HEK293 (cell line): ENCODE measurements at regions not wholly inside any gene's neighbourhood (a gene's known extent, or its start where the extent isn't known, plus 50 kb on each side); places are given as distances from the start of the nearest gene placed in this dataset.

Experiments
- CTCF ChIA-PET: fragments of 350-600 bp; formaldehyde crosslinking; extraction: SDS; loops from one replicate; lab custom pipeline; 2021; ENCODE audit warnings: antibody characterized with exemption; lab: Yijun Ruan, JAX
- POLR2A ChIA-PET: fragments of 300-600 bp; formaldehyde crosslinking; extraction: SDS; loops from one replicate; lab custom pipeline; 2020; ENCODE audit warnings: antibody characterized with exemption, inconsistent platforms; lab: Yijun Ruan, JAX
- H3K27ac ChIP-seq: fragments of 200-500 bp; sonication (Bioruptor generic); 2 replicates; pipeline ENCODE4 v1.5.1; 2014; ENCODE audit warnings: low read depth, low read length, control low read depth, inconsistent platforms; ENCODE audit errors: extremely low read depth
- H3K36me3 ChIP-seq, 2 experiments: fragments of 200-500 bp in 1 of 2; sonication (Bioruptor generic) in 1 of 2; 1 replicate in 1 of 2; 2 replicates in 1 of 2; pipeline ENCODE4 v1.5.1; 2014 to 2017; ENCODE audit warnings: inconsistent platforms in 2 of 2, low read length in 2 of 2; ENCODE audit not compliant: control insufficient read depth in 2 of 2, insufficient read depth in 1 of 2
- H3K4me1 ChIP-seq: fragments of 200-500 bp; sonication (Bioruptor generic); 2 replicates; pipeline ENCODE4 v1.5.1; 2014; ENCODE audit warnings: mild to moderate bottlenecking, low read length, inconsistent platforms; ENCODE audit not compliant: control insufficient read depth, insufficient read depth
- H3K4me3 ChIP-seq: 2 replicates; pipeline ENCODE4 v1.5.1; 2011; ENCODE audit warnings: low read depth, mild to moderate bottlenecking, control low read depth, low read length, moderate library complexity
- H3K9me3 ChIP-seq: fragments of 200-500 bp; sonication (Bioruptor generic); 2 replicates; pipeline ENCODE4 v1.5.1; 2014; ENCODE audit warnings: low read depth, low read length, inconsistent platforms; ENCODE audit not compliant: control insufficient read depth, insufficient read depth
- BCL11B ChIP-seq: fragments of 450-650 bp; formaldehyde crosslinking; IDR thresholded peaks from 2 replicates; pipeline ENCODE4 v1.5.1; 2016; ENCODE audit warnings: low read depth, missing biosample characterization, missing genetic modification characterization
- KLF1 ChIP-seq: fragments of 450-650 bp; formaldehyde crosslinking; IDR thresholded peaks from 2 replicates; pipeline ENCODE4 v1.5.1; 2016; ENCODE audit warnings: missing biosample characterization, missing genetic modification characterization
- KLF9 ChIP-seq: fragments of 450-650 bp; formaldehyde crosslinking; IDR thresholded peaks from 2 replicates; pipeline ENCODE4 v1.5.1; 2016; ENCODE audit warnings: missing biosample characterization, missing genetic modification characterization, low read depth
- RBAK ChIP-seq: fragments of 450-650 bp; formaldehyde crosslinking; IDR thresholded peaks from 2 replicates; pipeline ENCODE4 v1.5.1; 2016; ENCODE audit warnings: missing biosample characterization, missing genetic modification characterization
- SCRT2 ChIP-seq: fragments of 450-650 bp; formaldehyde crosslinking; IDR thresholded peaks from 2 replicates; pipeline ENCODE4 v1.5.1; 2016; ENCODE audit warnings: missing biosample characterization, missing genetic modification characterization
- ZBTB17 ChIP-seq: fragments of 450-650 bp; formaldehyde crosslinking; IDR thresholded peaks from 2 replicates; pipeline ENCODE4 v1.5.1; 2016; ENCODE audit warnings: missing biosample characterization, missing genetic modification characterization
- ZBTB21 ChIP-seq: fragments of 450-650 bp; formaldehyde crosslinking; IDR thresholded peaks from 2 replicates; pipeline ENCODE4 v1.5.1; 2017; ENCODE audit warnings: missing biosample characterization, missing genetic modification characterization
- ZBTB6 ChIP-seq: fragments of 450-650 bp; formaldehyde crosslinking; IDR thresholded peaks from 2 replicates; pipeline ENCODE4 v1.5.1; 2017; ENCODE audit warnings: missing biosample characterization, missing genetic modification characterization
- ZNF121 ChIP-seq: fragments of 450-650 bp; formaldehyde crosslinking; IDR thresholded peaks from 2 replicates; pipeline ENCODE4 v1.5.1; 2016; ENCODE audit warnings: missing biosample characterization, missing genetic modification characterization
- ZNF148 ChIP-seq: fragments of 450-650 bp; formaldehyde crosslinking; IDR thresholded peaks from 2 replicates; pipeline ENCODE4 v1.5.0; 2017; ENCODE audit warnings: missing biosample characterization, missing genetic modification characterization, borderline replicate concordance
- ZNF18 ChIP-seq: fragments of 450-650 bp; formaldehyde crosslinking; IDR thresholded peaks from 2 replicates; pipeline ENCODE4 v1.5.1; 2016; ENCODE audit warnings: missing biosample characterization, missing genetic modification characterization
- ZNF239 ChIP-seq: fragments of 450-650 bp; formaldehyde crosslinking; IDR thresholded peaks from 2 replicates; pipeline ENCODE4 v1.5.1; 2016; ENCODE audit warnings: missing biosample characterization, missing genetic modification characterization
- ZNF248 ChIP-seq: fragments of 450-650 bp; formaldehyde crosslinking; IDR thresholded peaks from 2 replicates; pipeline ENCODE4 v1.5.1; 2017; ENCODE audit warnings: missing biosample characterization, missing genetic modification characterization
- ZNF26 ChIP-seq: fragments of 450-650 bp; formaldehyde crosslinking; IDR thresholded peaks from 2 replicates; pipeline ENCODE4 v1.5.1; 2016; ENCODE audit warnings: missing biosample characterization, missing genetic modification characterization
- ZNF311 ChIP-seq: fragments of 450-650 bp; formaldehyde crosslinking; IDR thresholded peaks from 2 replicates; pipeline ENCODE4 v1.5.1; 2017; ENCODE audit warnings: missing biosample characterization, missing genetic modification characterization, borderline replicate concordance
- ZNF394 ChIP-seq: fragments of 450-650 bp; formaldehyde crosslinking; IDR thresholded peaks from 2 replicates; pipeline ENCODE4 v1.5.1; 2016; ENCODE audit warnings: missing biosample characterization, missing genetic modification characterization, mild to moderate bottlenecking, moderate library complexity, borderline replicate concordance
- ZNF398 ChIP-seq: fragments of 450-650 bp; formaldehyde crosslinking; IDR thresholded peaks from 2 replicates; pipeline ENCODE4 v1.5.1; 2017; ENCODE audit warnings: missing biosample characterization, missing genetic modification characterization
- ZNF404 ChIP-seq: fragments of 450-650 bp; formaldehyde crosslinking; IDR thresholded peaks from 2 replicates; pipeline ENCODE4 v1.5.1; 2017; ENCODE audit warnings: missing biosample characterization, missing genetic modification characterization
- ZNF501 ChIP-seq: fragments of 450-650 bp; formaldehyde crosslinking; IDR thresholded peaks from 2 replicates; pipeline ENCODE4 v1.5.1; 2016; ENCODE audit warnings: missing biosample characterization, missing genetic modification characterization
- ZNF513 ChIP-seq: fragments of 450-650 bp; IDR thresholded peaks from 2 replicates; pipeline ENCODE4 v1.5.1; 2018; ENCODE audit warnings: missing biosample characterization, missing genetic modification characterization
- ZNF549 ChIP-seq: fragments of 450-650 bp; IDR thresholded peaks from 2 replicates; pipeline ENCODE4 v1.5.1; 2018; ENCODE audit warnings: missing biosample characterization, missing genetic modification characterization, mild to moderate bottlenecking, inconsistent platforms, moderate library complexity
- ZNF558 ChIP-seq: fragments of 450-650 bp; formaldehyde crosslinking; IDR thresholded peaks from 2 replicates; pipeline ENCODE4 v1.5.1; 2016; ENCODE audit warnings: missing biosample characterization, missing genetic modification characterization
- ZNF600 ChIP-seq: fragments of 450-650 bp; formaldehyde crosslinking; IDR thresholded peaks from 2 replicates; pipeline ENCODE4 v1.5.1; 2016; ENCODE audit warnings: missing biosample characterization, missing genetic modification characterization
- ZNF785 ChIP-seq: fragments of 450-650 bp; formaldehyde crosslinking; IDR thresholded peaks from 2 replicates; pipeline ENCODE4 v1.5.1; 2016; ENCODE audit warnings: missing biosample characterization, missing genetic modification characterization
- ZNF792 ChIP-seq: fragments of 450-650 bp; formaldehyde crosslinking; IDR thresholded peaks from 2 replicates; pipeline ENCODE4 v1.5.1; 2016; ENCODE audit warnings: missing biosample characterization, missing genetic modification characterization
- ZNF843 ChIP-seq: fragments of 450-650 bp; formaldehyde crosslinking; IDR thresholded peaks from 2 replicates; pipeline ENCODE4 v1.5.1; 2016; ENCODE audit warnings: missing biosample characterization, missing genetic modification characterization

GRCh38 chr6:74891349-74891831 is 314.5 kb downstream of the COL12A1 start:
- ChIA-PET CTCF (interaction anchor here (0.6 to 1.7 kb wide), 3 partner anchors 298 to 317 kb away, joined by 3 to 7 read pairs (median 6); no protein-coding TSS in a partner anchor), POLR2A (no interaction called here)
- Histone ChIP-seq H3K4me3 (no peak overlapping the region), H3K27ac (no peak overlapping the region), H3K4me1 (no peaks in the 10 kb centered on the region), H3K36me3 (no peaks in the 10 kb centered on the region), H3K9me3 (no peaks in the 10 kb centered on the region)
- TF ChIP-seq ZNF394 (tag by site-specific recombination) (no peak), ZNF121 (no peak), BCL11B (tag by site-specific recombination) (no peak), KLF9 (no peak), ZNF398 (no peak), ZNF239 (tag by site-specific recombination) (no peak), ZBTB17 (no peak), ZNF785 (tag by site-specific recombination) (no peak), SCRT2 (tag by site-specific recombination) (no peak), KLF1 (no peak), ZNF549 (tag by site-specific recombination) (no peak), ZNF558 (tag by site-specific recombination) (no peak), ZNF600 (tag by site-specific recombination) (no peak), ZNF501 (tag by site-specific recombination) (no peak), ZNF148 (tag by site-specific recombination) (no peak), ZNF843 (tag by site-specific recombination) (no peak), ZNF311 (no peak), ZBTB21 (tag by site-specific recombination) (no peak), ZNF792 (tag by site-specific recombination) (no peak), ZNF513 (tag by site-specific recombination) (no peak)
- TF ChIP-seq, all 188 proteins: peak for 0

GRCh38 chr6:74889635-74890034 is 316.2 kb downstream of the COL12A1 start:
- ChIA-PET POLR2A (no interaction called here), CTCF (no interaction called here)
- no peaks in the 10 kb centered on the region for H3K9me3 ChIP-seq
- H3K4me3 ChIP-seq: no peak overlapping the region
- H3K27ac ChIP-seq: no peak overlapping the region
- no peaks in the 10 kb centered on the region for H3K4me1 ChIP-seq
- TF ChIP-seq ZBTB6 (no peak), ZNF26 (tag by site-specific recombination) (no peak), ZNF248 (tag by site-specific recombination) (no peak), ZNF18 (tag by site-specific recombination) (no peak), ZNF404 (tag by site-specific recombination) (no peak), RBAK (no peak)
- H3K36me3 ChIP-seq: no peaks in the 10 kb centered on the region
